RWPE2 (cell line): ENCODE measurements at regions not wholly inside any gene's neighbourhood (a gene's known extent, or its start where the extent isn't known, plus 50 kb on each side); places are given as distances from the start of the nearest gene placed in this dataset.

Experiments used
- ATAC-seq: fragments of 200-7000 bp; cut with Tn5 transposase; 3 replicates; pipeline ENCODE4 v1.9.1; 2021; ENCODE audit warnings: low read depth
- DNase-seq: peaks from one replicate; pipeline ENCODE4 v3.0.0-alpha.2; 2020; ENCODE audit warnings: low spot score
- H3K27ac ChIP-seq: fragments of 450-650 bp; 2 replicates; pipeline ENCODE4 v1.5.1; 2017; ENCODE audit warnings: mild to moderate bottlenecking; ENCODE audit not compliant: poor library complexity, severe bottlenecking
- H3K27me3 ChIP-seq: fragments of 250-450 bp; sonication (Bioruptor Pico); 2 replicates; pipeline ENCODE4 v1.5.1; 2021; ENCODE audit warnings: mild to moderate bottlenecking, moderate library complexity; ENCODE audit not compliant: insufficient read depth, poor library complexity, severe bottlenecking
- H3K36me3 ChIP-seq: fragments of 250-450 bp; sonication (Bioruptor Pico); 2 replicates; pipeline ENCODE4 v1.5.1; 2020; ENCODE audit warnings: low read depth, mild to moderate bottlenecking, moderate library complexity
- H3K4me1 ChIP-seq: fragments of 250-450 bp; sonication (Bioruptor Pico); 2 replicates; pipeline ENCODE4 v1.5.1; 2021; ENCODE audit warnings: mild to moderate bottlenecking, moderate library complexity; ENCODE audit not compliant: insufficient read depth, poor library complexity, severe bottlenecking
- H3K4me3 ChIP-seq: fragments of 250-450 bp; sonication (Bioruptor Pico); 2 replicates; pipeline ENCODE4 v1.5.1; 2021; ENCODE audit warnings: mild to moderate bottlenecking, moderate library complexity; ENCODE audit not compliant: severe bottlenecking
- H3K9me3 ChIP-seq: fragments of 250-450 bp; sonication (Bioruptor Pico); 2 replicates; pipeline ENCODE4 v1.5.1; 2021; ENCODE audit warnings: mild to moderate bottlenecking, moderate library complexity; ENCODE audit not compliant: severe bottlenecking
- TF ChIP-seq, protein P1 (sequence below): fragments of 450-650 bp; IDR thresholded peaks from one replicate; pipeline ENCODE4 v1.5.1; 2017; ENCODE audit warnings: mild to moderate bottlenecking, moderate library complexity; ENCODE audit not compliant: poor library complexity, severe bottlenecking

GRCh38 chr1:68378296-68379084, 71.3 kb downstream of the RPE65 start:
- Histone ChIP-seq H3K4me1 (peaks cover 17% of the 10 kb centered on the region), H3K9me3 (no peaks in the 10 kb centered on the region), H3K36me3 (no peaks in the 10 kb centered on the region), H3K27ac (peak overlapping the region; percentile 54), H3K27me3 (no peaks in the 10 kb centered on the region), H3K4me3 (no peak overlapping the region)
- TF ChIP-seq, protein P1, sequence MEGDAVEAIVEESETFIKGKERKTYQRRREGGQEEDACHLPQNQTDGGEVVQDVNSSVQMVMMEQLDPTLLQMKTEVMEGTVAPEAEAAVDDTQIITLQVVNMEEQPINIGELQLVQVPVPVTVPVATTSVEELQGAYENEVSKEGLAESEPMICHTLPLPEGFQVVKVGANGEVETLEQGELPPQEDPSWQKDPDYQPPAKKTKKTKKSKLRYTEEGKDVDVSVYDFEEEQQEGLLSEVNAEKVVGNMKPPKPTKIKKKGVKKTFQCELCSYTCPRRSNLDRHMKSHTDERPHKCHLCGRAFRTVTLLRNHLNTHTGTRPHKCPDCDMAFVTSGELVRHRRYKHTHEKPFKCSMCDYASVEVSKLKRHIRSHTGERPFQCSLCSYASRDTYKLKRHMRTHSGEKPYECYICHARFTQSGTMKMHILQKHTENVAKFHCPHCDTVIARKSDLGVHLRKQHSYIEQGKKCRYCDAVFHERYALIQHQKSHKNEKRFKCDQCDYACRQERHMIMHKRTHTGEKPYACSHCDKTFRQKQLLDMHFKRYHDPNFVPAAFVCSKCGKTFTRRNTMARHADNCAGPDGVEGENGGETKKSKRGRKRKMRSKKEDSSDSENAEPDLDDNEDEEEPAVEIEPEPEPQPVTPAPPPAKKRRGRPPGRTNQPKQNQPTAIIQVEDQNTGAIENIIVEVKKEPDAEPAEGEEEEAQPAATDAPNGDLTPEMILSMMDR = no peak
- DNase-seq (no peak), ATAC-seq (peak; percentile 85)

DNA sequence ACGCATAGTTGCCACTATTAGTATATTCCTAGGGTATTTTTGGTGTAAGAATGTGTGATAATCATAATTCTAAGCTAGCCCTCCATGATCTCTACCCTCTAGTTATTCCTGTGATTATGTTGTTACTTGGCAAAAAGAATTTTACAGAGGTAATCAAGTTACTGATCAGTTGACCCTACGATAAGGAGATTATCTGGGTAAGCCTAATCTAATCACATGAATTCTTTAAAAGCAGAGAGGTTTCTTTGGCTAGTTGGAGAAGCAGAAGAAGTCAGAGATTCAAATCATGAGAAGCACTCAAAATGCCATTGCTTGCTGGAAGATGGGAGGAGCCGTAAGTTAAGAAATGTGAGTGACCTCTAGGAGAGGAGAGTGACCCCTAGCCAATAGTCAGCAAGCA, 72.7 kb downstream of the RPE65 start:
- Histone ChIP-seq H3K36me3 (no peaks in the 10 kb centered on the region), H3K4me3 (no peak overlapping the region), H3K27me3 (no peaks in the 10 kb centered on the region), H3K9me3 (no peaks in the 10 kb centered on the region), H3K27ac (no peak overlapping the region), H3K4me1 (peaks cover 12% of the 10 kb centered on the region)
- TF ChIP-seq, protein P1 = no peak
- no peak for ATAC-seq
- DNase-seq = no peak

GRCh38 chr1:68376441-68376840, 73.3 kb downstream of the RPE65 start:
- peaks cover 12% of the 10 kb centered on the region for H3K4me1 ChIP-seq
- no peak overlapping the region for H3K4me3 ChIP-seq
- H3K27me3 ChIP-seq = no peaks in the 10 kb centered on the region
- TF ChIP-seq, protein P1 = no peak
- ATAC-seq = no peak
- no peak for DNase-seq
- H3K36me3 ChIP-seq = no peaks in the 10 kb centered on the region
- H3K27ac ChIP-seq = no peak overlapping the region
- no peaks in the 10 kb centered on the region for H3K9me3 ChIP-seq

DNA sequence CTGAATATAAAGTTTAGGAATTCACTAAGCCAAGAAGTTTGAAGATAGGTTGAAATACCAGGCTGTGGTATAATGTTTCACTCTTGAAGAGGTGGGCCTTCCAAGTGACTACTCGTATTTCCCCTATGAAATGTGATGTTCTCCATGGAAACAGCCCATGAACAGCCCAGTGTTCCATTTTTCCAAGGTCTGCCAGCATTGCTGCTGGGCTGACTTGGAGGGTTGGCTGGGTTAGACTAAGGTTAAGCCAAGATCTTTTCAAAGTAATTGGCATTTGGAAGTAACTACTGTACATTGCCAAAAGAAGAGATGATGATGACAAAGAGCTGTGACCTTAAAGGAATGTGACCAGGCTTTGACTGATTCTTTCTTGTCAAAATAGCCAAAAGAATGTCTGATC, 73.8 kb downstream of the RPE65 start:
- ATAC-seq = no peak
- H3K27ac ChIP-seq = no peak overlapping the region
- H3K27me3 ChIP-seq = no peaks in the 10 kb centered on the region
- H3K36me3 ChIP-seq = no peaks in the 10 kb centered on the region
- H3K4me3 ChIP-seq = no peak overlapping the region
- H3K9me3 ChIP-seq = no peaks in the 10 kb centered on the region
- peaks cover 12% of the 10 kb centered on the region for H3K4me1 ChIP-seq
- TF ChIP-seq, protein P1 = no peak
- DNase-seq = no peak

- DNase-seq (no peak), ATAC-seq (no peak)
- TF ChIP-seq, protein P1 = no peak
- Histone ChIP-seq H3K9me3 (no peaks in the 10 kb centered on the region), H3K4me1 (peaks cover 1% of the 10 kb centered on the region), H3K36me3 (no peaks in the 10 kb centered on the region), H3K4me3 (no peak overlapping the region), H3K27me3 (no peaks in the 10 kb centered on the region), H3K27ac (no peak overlapping the region)
Observed at GRCh38 chr1:68373173-68373572, 76.6 kb downstream of the RPE65 start.
